ENCODE measurements at regions not wholly inside any gene's neighbourhood (a gene's known extent, or its start where the extent isn't known, plus 50 kb on each side); places are given as distances from the start of the nearest gene placed in this dataset.

DNA sequence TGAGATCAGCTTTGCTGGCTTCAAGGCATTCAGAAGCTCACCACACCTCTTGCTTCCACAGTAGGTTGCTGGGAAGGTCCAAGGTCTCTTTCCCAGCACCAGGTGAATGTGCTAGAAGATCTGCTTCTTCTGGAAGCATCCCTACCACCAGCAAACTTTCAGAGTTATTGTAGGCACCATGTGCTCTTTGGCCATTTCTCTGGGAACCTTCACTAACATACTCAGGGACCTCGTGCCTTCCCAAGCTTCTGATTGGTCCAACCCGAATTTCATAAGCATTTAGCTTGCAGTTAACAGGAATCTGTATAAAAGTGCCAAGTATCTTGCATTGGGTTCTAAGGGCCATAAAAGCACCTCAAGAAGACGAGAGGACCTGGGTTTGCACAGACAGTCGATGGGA lies 86.5 kb upstream of the ARL4C start (continued):
- TF ChIP-seq KDM1A (IDR thresholded peaks at IDR 0.05; ENCODE audit: borderline replicate concordance, low read length) = no peak
